SH-SY5Y (cell line): ENCODE measurements at regions not wholly inside any gene's neighbourhood (a gene's known extent, or its start where the extent isn't known, plus 50 kb on each side); places are given as distances from the start of the nearest gene placed in this dataset.

Experiments
- GATA2 ChIP-seq: IDR thresholded peaks from 2 replicates; pipeline ENCODE4 v1.6.1; 2011; ENCODE audit warnings: mild to moderate bottlenecking, low read depth, low read length
- GATA3 ChIP-seq: IDR thresholded peaks from 2 replicates; pipeline ENCODE4 v1.6.1; 2011; ENCODE audit warnings: low read depth, mild to moderate bottlenecking, low read length, moderate library complexity

GRCh38 chr4:157840648-157841047 is 332.2 kb downstream of the GASK1B start:
- TF ChIP-seq GATA3 (no peak), GATA2 (no peak)
